Epithelial cell of proximal tubule (primary cell): ENCODE measurements at regions not wholly inside any gene's neighbourhood (a gene's known extent, or its start where the extent isn't known, plus 50 kb on each side); places are given as distances from the start of the nearest gene placed in this dataset.

Source experiments
- DNase-seq: peaks from one replicate; pipeline ENCODE4 v3.0.0-alpha.2; 2011; ENCODE audit warnings: low read depth
- H3K4me3 ChIP-seq: 2 replicates; pipeline ENCODE4 v1.5.1; 2011; ENCODE audit warnings: low read depth, mild to moderate bottlenecking, low read length
- TF ChIP-seq, protein P1 (sequence below): conservative IDR thresholded peaks from 2 replicates; pipeline ENCODE4 v1.5.1; 2012; ENCODE audit warnings: low read depth, mild to moderate bottlenecking, low read length

DNA sequence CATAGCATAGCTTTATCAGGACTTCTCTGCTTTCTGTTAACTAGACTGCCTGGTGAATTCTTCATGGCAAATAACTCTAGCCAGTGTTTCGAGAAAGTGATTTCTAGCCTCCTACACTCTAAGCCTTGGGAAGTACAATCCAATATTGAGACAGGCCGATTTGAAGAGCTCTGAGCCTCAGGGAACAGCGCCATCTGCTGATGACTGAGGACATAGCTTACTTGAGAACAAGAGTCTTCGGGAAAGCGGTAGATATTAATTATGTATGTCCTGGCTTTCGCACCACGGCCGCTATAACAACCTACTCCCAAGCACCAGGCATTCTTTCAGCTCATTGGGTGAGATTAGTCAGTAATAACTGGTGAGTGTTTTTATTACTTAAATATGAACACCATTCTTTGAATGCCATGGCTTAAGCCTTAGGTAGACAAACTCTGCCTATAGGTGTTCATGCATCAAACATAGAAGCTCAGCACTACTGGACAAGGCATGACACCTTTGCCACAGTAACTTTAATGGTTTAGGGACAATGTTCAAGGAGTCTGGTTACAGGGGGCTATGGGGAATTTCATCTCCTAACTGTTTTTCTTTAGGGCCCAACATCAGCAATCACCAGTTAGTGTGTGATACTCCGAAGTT, 518.6 kb downstream of the BMP2 start:
- peak; percentile 29 for DNase-seq
- TF ChIP-seq, protein P1, sequence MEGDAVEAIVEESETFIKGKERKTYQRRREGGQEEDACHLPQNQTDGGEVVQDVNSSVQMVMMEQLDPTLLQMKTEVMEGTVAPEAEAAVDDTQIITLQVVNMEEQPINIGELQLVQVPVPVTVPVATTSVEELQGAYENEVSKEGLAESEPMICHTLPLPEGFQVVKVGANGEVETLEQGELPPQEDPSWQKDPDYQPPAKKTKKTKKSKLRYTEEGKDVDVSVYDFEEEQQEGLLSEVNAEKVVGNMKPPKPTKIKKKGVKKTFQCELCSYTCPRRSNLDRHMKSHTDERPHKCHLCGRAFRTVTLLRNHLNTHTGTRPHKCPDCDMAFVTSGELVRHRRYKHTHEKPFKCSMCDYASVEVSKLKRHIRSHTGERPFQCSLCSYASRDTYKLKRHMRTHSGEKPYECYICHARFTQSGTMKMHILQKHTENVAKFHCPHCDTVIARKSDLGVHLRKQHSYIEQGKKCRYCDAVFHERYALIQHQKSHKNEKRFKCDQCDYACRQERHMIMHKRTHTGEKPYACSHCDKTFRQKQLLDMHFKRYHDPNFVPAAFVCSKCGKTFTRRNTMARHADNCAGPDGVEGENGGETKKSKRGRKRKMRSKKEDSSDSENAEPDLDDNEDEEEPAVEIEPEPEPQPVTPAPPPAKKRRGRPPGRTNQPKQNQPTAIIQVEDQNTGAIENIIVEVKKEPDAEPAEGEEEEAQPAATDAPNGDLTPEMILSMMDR, result peak; percentile 96
- H3K4me3 ChIP-seq, result no peak overlapping the region

DNA sequence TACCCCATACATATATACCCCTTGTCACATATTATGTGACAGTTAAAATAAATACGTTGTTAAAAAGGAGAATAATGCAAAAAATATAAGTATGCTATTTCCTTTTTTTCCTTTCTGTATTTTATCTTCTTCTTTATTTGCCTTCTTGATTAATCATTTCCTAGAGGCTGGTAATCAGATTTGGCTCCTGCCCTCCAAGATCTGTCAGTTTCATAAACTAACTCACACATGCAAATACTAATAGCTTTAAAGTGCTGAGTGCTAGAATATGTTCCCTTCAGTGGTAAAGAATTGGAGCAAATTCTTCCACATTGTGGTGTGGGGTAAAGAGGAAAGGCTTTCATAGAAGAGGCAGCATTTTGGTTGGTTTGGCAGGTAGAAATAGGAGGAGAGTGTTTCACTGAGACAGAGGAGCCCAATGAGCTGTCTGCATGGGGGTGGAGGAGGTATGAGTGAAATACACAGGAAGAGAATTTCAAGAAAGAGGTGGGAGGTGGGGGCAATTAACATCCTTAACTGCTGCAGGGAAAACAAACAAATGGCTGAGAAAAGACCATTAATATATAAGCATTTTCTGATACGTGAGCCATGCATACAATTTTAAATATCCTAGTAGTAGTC, 523.9 kb downstream of the BMP2 start:
- no peak for DNase-seq
- no peak overlapping the region for H3K4me3 ChIP-seq
- TF ChIP-seq, protein P1, result no peak

DNA sequence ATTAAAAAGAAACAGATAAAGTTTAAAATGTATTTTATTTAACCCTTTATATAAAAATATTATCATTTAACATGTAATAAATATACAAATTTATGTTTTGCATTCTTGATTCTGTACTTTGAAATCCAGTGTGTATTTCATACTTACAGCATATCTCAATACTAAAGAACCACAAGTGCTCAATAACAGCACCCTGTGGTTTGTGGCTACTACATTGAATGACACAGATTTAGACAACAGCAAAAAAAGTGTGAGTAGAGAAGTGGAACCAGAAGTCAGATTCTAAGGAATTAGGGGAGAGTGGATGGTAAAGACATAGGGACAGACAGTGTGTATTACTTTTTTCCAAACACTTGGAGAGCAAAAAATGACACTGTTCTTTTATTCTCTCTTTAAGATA, 524.5 kb downstream of the BMP2 start:
- TF ChIP-seq, protein P1, result no peak
- no peak overlapping the region for H3K4me3 ChIP-seq
- no peak for DNase-seq

DNA sequence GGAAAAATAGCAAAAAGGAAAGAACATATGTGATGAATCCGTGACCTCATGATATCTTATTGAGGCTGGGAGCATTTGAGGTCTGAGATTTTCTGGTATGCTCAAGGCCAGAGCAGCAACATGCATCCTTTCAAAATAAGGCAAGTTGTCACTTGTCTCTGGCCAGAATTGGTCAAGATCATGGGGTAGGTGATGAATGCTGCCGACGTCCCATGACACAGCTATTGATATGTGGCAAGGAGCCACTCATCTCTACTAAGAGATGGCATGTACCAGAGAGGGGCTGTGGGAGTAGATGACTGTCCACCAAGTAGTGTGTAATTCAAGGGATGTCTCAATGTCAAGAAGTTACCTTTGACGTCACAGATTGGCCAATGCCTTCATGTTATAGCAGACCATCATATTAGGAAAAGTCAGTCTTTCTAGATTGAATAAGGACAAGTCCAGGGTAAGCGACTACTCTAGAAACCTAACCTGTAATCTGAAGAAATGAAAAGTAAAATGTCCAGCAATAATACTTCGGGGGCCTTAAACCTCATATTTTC, 527.4 kb downstream of the BMP2 start:
- H3K4me3 ChIP-seq, result no peak overlapping the region
- no peak for DNase-seq
- TF ChIP-seq, protein P1, result no peak

DNA sequence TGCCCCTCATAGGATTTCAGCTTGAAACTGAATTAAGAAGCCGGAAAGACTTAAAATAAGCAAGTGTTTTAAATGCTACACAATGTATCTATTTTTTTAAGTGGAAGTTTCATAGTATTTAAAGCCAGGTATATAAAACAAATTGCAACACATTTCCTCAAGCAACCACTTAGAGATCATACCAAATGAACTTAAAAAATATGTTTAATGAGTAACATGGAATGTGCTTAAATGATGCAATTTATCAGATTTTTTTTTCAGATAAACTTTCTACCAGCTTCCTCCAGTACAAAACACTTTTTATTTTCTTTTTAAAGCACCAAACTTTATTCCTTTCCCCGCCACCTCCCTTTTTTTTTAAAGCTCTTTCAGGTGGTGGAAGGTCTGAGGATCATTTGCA, 534.3 kb downstream of the BMP2 start:
- TF ChIP-seq, protein P1, result no peak
- DNase-seq, result no peak
- H3K4me3 ChIP-seq, result no peak overlapping the region

DNA sequence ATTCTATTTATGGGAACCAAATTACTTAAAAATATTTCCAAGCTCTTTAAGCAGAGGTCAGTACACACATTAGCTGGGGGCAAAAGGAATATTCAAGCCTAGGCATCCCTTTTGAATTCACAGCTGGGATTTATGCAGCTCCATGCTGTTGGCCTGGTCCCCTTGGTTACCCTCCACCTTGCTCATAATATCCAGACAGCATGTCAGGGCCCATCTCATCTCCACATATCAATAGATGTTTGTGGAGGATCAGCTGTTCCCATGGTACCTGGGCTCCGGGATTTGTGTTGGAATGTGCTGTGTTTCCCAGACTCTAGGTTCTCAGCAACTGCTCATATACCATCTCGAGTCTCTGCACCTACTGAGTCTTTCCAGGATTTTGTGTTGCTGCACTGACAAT, 534.8 kb downstream of the BMP2 start:
- TF ChIP-seq, protein P1, result no peak
- DNase-seq, result no peak
- no peak overlapping the region for H3K4me3 ChIP-seq

DNA sequence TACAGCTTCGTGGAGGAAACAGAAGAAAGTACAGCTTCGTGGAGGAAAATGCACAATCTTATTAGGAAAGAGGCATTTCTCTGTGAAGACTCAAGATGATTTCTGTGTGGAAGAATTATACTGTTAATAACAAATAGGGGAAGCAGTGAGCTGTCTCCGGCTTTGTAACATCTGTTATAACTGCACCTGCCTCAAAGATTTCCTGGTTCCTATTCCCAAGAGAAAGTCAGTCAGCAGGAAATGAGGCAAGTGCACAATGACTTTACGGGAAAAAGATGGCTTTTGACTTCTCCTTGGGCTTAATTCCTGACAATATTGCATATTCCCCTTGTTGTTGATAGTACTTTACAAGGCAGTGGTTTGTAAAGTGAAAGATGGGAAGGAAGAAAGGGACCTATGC, 538.5 kb downstream of the BMP2 start:
- no peak overlapping the region for H3K4me3 ChIP-seq
- TF ChIP-seq, protein P1, result no peak
- no peak for DNase-seq
